ENCODE measurements at regions not wholly inside any gene's neighbourhood (a gene's known extent, or its start where the extent isn't known, plus 50 kb on each side); places are given as distances from the start of the nearest gene placed in this dataset.
"Not testable (repeated sequence)": the region's sequence is repeated elsewhere in the genome, so short reads cannot be mapped to it uniquely, and the experiment has no call there.

DNA sequence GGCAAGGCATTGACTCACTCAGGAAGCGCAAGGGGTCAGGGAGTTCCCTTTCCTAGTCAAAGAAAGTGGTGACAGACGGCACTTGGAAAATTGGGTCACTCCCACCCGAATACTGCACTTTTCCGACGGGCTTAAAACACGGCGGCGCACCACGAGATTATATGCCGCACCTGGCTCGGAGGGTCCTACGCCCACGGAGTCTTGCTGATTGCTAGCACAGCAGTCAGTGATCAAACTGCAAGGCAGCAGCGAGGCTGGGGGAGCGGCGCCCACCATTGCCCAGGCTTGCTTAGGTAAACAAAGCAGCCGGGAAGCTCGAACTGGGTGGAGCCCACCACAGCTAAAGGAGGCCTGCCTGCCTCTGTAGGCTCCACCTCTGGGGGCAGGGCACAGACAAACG lies 240.5 kb upstream of the CNR1 start:
- TF ChIP-seq, protein P1, sequence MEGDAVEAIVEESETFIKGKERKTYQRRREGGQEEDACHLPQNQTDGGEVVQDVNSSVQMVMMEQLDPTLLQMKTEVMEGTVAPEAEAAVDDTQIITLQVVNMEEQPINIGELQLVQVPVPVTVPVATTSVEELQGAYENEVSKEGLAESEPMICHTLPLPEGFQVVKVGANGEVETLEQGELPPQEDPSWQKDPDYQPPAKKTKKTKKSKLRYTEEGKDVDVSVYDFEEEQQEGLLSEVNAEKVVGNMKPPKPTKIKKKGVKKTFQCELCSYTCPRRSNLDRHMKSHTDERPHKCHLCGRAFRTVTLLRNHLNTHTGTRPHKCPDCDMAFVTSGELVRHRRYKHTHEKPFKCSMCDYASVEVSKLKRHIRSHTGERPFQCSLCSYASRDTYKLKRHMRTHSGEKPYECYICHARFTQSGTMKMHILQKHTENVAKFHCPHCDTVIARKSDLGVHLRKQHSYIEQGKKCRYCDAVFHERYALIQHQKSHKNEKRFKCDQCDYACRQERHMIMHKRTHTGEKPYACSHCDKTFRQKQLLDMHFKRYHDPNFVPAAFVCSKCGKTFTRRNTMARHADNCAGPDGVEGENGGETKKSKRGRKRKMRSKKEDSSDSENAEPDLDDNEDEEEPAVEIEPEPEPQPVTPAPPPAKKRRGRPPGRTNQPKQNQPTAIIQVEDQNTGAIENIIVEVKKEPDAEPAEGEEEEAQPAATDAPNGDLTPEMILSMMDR (IDR thresholded peaks at IDR 0.05; ENCODE audit: low read depth, low read length, poor library complexity, severe bottlenecking): not testable (repeated sequence)
- TF ChIP-seq EZH2phosphoT487 (IDR thresholded peaks at IDR 0.05; ENCODE audit: borderline replicate concordance, low read length): not testable (repeated sequence)

Measured in DOHH2 (cell line).